Left ventricle myocardium superior (tissue), 1 donor: ENCODE measurements at regions not wholly inside any gene's neighbourhood (a gene's known extent, or its start where the extent isn't known, plus 50 kb on each side); places are given as distances from the start of the nearest gene placed in this dataset.
A peak's percentile ranks its signal among the peaks of the same experiment; 100 is the strongest.

Experiments
- ATAC-seq: fragments of 200-7000 bp; cut with Tn5 transposase; one replicate; pipeline ENCODE4 v1.9.1; 2020; ENCODE audit warnings: mild to moderate bottlenecking, moderate library complexity
- DNase-seq: peaks from one replicate; pipeline ENCODE4 v3.0.0-alpha.2; 2020
- intact Hi-C: fragments of 100-400 bp; cut with micrococcal nuclease; formaldehyde crosslinking; loops from one replicate; pipeline ENCODE4 v1.11.0; 2022
- donor health status: DM: no; HTN: yes; CAD: no; lungs with severe emphysema.

GRCh38 chr9:90029996-90030395 lies 425.2 kb downstream of the GADD45G start:
- ATAC-seq (no peak), DNase-seq (no peak)
- intact Hi-C loops: no loop called here

GRCh38 chr9:90032296-90033027 lies 427.6 kb downstream of the GADD45G start:
- intact Hi-C loops: no loop called here
- DNase-seq (no peak), ATAC-seq (no peak)

GRCh38 chr9:90033028-90033650 lies 428.3 kb downstream of the GADD45G start:
- intact Hi-C loops: no loop called here
- no peak for DNase-seq
- no peak for ATAC-seq

- DNase-seq: no peak
- intact Hi-C loops: no loop called here
- ATAC-seq: no peak
These were observed 429.3 kb downstream of the GADD45G start for GRCh38 chr9:90034071-90034470.

GRCh38 chr9:90035471-90035870 lies 430.7 kb downstream of the GADD45G start:
- intact Hi-C loops: no loop called here
- DNase-seq (no peak), ATAC-seq (no peak)

GRCh38 chr9:90037146-90037797 lies 432.5 kb downstream of the GADD45G start:
- intact Hi-C loops: no loop called here
- DNase-seq (no peak), ATAC-seq (no peak)

GRCh38 chr9:90038763-90039162 lies 434.0 kb downstream of the GADD45G start:
- ATAC-seq (no peak), DNase-seq (no peak)
- intact Hi-C loops: no loop called here

- no peak for DNase-seq
- intact Hi-C loops: no loop called here
- no peak for ATAC-seq
These were observed 439.5 kb downstream of the GADD45G start for GRCh38 chr9:90044263-90044662.

- intact Hi-C loops: no loop called here
- DNase-seq (no peak), ATAC-seq (no peak)
These were observed 439.9 kb downstream of the GADD45G start for GRCh38 chr9:90044710-90045151.

GRCh38 chr9:90046317-90046861 lies 441.6 kb downstream of the GADD45G start:
- ATAC-seq: no peak
- DNase-seq: no peak
- intact Hi-C loops: no loop called here

- ATAC-seq (no peak), DNase-seq (no peak)
- intact Hi-C loops: no loop called here
These were observed 443.0 kb downstream of the GADD45G start for GRCh38 chr9:90047828-90048227.

GRCh38 chr9:90052366-90052765 lies 447.6 kb downstream of the GADD45G start:
- DNase-seq (no peak), ATAC-seq (no peak)
- intact Hi-C loops: no loop called here

GRCh38 chr9:90053027-90053426 lies 448.2 kb downstream of the GADD45G start:
- intact Hi-C loops: no loop called here
- ATAC-seq (no peak), DNase-seq (no peak)

GRCh38 chr9:90054810-90055209 lies 450.0 kb downstream of the GADD45G start:
- DNase-seq (no peak), ATAC-seq (peak; percentile 83)
- intact Hi-C loops: no loop called here

GRCh38 chr9:90055226-90055625 lies 450.4 kb downstream of the GADD45G start:
- intact Hi-C loops: no loop called here
- DNase-seq: no peak
- ATAC-seq: no peak

GRCh38 chr9:90057361-90057760 lies 452.5 kb downstream of the GADD45G start:
- no peak for ATAC-seq

GRCh38 chr9:90058182-90058763 lies 453.5 kb downstream of the GADD45G start:
- intact Hi-C loops: no loop called here
- DNase-seq (no peak), ATAC-seq (no peak)

More at GRCh38 chr9:90057361-90057760, 452.5 kb downstream of the GADD45G start:
- DNase-seq: no peak
- intact Hi-C loops: no loop called here

- intact Hi-C loops: no loop called here
- DNase-seq (no peak), ATAC-seq (no peak)
These were observed 454.6 kb downstream of the GADD45G start for GRCh38 chr9:90059436-90059835.

- intact Hi-C loops: no loop called here
- no peak for ATAC-seq
- no peak for DNase-seq
These were observed 455.4 kb downstream of the GADD45G start for GRCh38 chr9:90060256-90060655.

- intact Hi-C loops: no loop called here
- ATAC-seq (no peak), DNase-seq (no peak)
These were observed 456.4 kb downstream of the GADD45G start for GRCh38 chr9:90061187-90061586.
